ENCODE measurements at regions not wholly inside any gene's neighbourhood (a gene's known extent, or its start where the extent isn't known, plus 50 kb on each side); places are given as distances from the start of the nearest gene placed in this dataset.

- Histone ChIP-seq H3K27me3 (ENCODE audit: insufficient read depth, low read length) (no peaks in the 10 kb centered on the region), H3K27ac (ENCODE audit: low read depth, low read length) (no peak overlapping the region), H4K20me1 (ENCODE audit: insufficient read depth) (no peaks in the 10 kb centered on the region), H3K9me3 (ENCODE audit: control insufficient read depth in 1 of 2, insufficient read depth in 1 of 2, low read depth in 1 of 2, low read length in 2 of 2) (no peaks in the 10 kb centered on the region), H3K9me2 (ENCODE audit: insufficient read depth) (no peaks in the 10 kb centered on the region), H3K36me3 (ENCODE audit: control insufficient read depth in 1 of 2, insufficient read depth in 2 of 2, low read length in 2 of 2) (no peaks in the 10 kb centered on the region), H2AFZ (ENCODE audit: low read depth, low read length, poor library complexity, severe bottlenecking) (no peak overlapping the region), H3K4me3 (replicated peaks in 1 of 2; ENCODE audit: low read depth in 1 of 2, low read length in 2 of 2) (no peak overlapping the region), H3K79me2 (ENCODE audit: insufficient read depth, low read length) (no peaks in the 10 kb centered on the region), H3K4me2 (ENCODE audit: low read length) (no peak overlapping the region), H3K9ac (ENCODE audit: low read length) (no peak overlapping the region), H3K4me1 (ENCODE audit: control insufficient read depth in 1 of 2, insufficient read depth in 2 of 2, low read length in 2 of 2) (no peaks in the 10 kb centered on the region)
- DNase-seq (ENCODE audit: low read depth, low spot score) (no peak), ATAC-seq (no peak)
- ChIA-PET POLR2A (no interaction called here), CTCF (no interaction called here), RAD21 (ENCODE audit: low non-redundant PET in 1 of 2, low total read pairs in 2 of 2, uncharacterized antibody in 2 of 2, unreplicated experiment in 2 of 2) (no interaction called here)
- TF ChIP-seq CTCF (IDR thresholded peaks at IDR 0.05 in 2 of 3, conservative IDR thresholded peaks at IDR 0.05 in 1 of 3; ENCODE audit: borderline replicate concordance in 1 of 3, insufficient read depth in 1 of 3, low read depth in 2 of 3, low read length in 2 of 3) (no peak), SRF (IDR thresholded peaks at IDR 0.05; ENCODE audit: low read depth) (no peak), ZBTB33 (IDR thresholded peaks at IDR 0.05; ENCODE audit: extremely low read depth, insufficient replicate concordance, low read length) (no peak), JUND (IDR thresholded peaks at IDR 0.05) (no peak), EZH2phosphoT487 (IDR thresholded peaks at IDR 0.05; ENCODE audit: borderline replicate concordance) (no peak), MAX (IDR thresholded peaks at IDR 0.05) (no peak), ELF1 (IDR thresholded peaks at IDR 0.05; ENCODE audit: borderline replicate concordance, low read depth) (no peak), ATF3 (IDR thresholded peaks at IDR 0.05) (no peak), REST (IDR thresholded peaks at IDR 0.05; ENCODE audit: low read depth) (no peak)
- intact Hi-C loops (cut with micrococcal nuclease): no loop called here
- BruUV-seq (replicated peaks): no TSS peak
Observed at GRCh38 chr9:18092138-18092537, 381.8 kb upstream of the ADAMTSL1 start.
